ENCODE measurements at regions not wholly inside any gene's neighbourhood (a gene's known extent, or its start where the extent isn't known, plus 50 kb on each side); places are given as distances from the start of the nearest gene placed in this dataset.

DNA sequence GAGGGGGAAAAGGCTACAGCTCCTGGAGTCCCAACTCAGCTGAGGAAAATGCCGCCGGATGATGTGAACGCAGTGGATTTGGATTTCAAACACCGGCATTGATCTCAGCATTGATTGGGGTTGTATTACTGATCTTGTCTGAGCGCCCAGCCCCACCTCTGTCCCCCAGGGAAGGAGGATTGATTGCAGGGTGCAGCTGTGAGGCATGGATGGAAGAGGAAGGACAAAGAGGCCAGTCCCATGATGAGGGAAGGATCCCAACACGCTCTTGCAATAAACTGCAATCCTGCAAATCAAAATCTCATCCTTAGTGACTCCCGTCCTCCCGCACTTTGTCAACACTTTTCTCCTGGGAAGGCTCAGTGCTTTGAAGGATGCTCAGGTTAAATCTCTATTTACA, 242.3 kb upstream of the PROX1 start:
- Histone ChIP-seq H3K27ac (ENCODE audit: insufficient read depth in 1 of 2, low read depth in 1 of 2, low read length in 2 of 2, poor library complexity in 1 of 2, severe bottlenecking in 2 of 2) (no peak overlapping the region), H3K27me3 (replicated peaks in 2 of 5; ENCODE audit: control insufficient read depth in 4 of 5, insufficient read depth in 5 of 5, low read length in 4 of 5) (no peaks in the 10 kb centered on the region), H3K36me3 (ENCODE audit: control insufficient read depth in 4 of 4, insufficient read depth in 4 of 4, low read length in 3 of 4) (no peaks in the 10 kb centered on the region), H3K4me1 (ENCODE audit: control extremely low read depth in 1 of 4, control insufficient read depth in 4 of 4, insufficient read depth in 4 of 4, low read length in 3 of 4) (no peaks in the 10 kb centered on the region), H3K9me3 (ENCODE audit: control extremely low read depth in 1 of 5, control insufficient read depth in 4 of 5, insufficient read depth in 2 of 5, low read depth in 1 of 5, low read length in 4 of 5) (peaks cover 0 to 4% (median 0%) of the 10 kb centered on the region in 5 experiments), H3K4me3 (ENCODE audit: control insufficient read depth in 1 of 7, extremely low read depth in 1 of 7, insufficient read depth in 4 of 7, low read depth in 2 of 7, low read length in 6 of 7) (no peak overlapping the region)
- CTCF ChIA-PET = no interaction called here
- POLR2A ChIA-PET = no interaction called here
- no peak for DNase-seq
- 84% methylated on average over 8 of the region's 8 CpGs for WGBS (ENCODE audit: insufficient coverage)

DNA sequence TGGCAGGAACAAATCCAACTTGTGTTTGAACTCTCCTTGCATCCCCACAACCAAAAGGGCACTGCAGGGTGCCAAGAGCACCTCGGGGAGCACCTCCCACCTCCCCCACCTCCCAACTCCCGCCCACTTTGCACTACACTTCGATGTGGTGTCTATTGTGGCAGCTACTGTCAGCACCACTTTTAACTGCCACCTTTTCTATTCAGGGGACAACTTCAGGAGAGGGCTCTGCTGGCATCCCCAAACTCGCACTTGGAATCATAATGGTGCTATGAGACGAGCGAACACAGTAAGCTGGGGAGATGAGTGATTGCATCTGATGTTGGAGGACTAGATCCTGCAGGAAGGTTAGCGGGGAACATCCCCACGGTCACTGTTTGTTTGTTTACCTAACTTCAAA, 238.2 kb upstream of the PROX1 start:
- H3K9me3 ChIP-seq (ENCODE audit: control extremely low read depth in 1 of 5, control insufficient read depth in 4 of 5, insufficient read depth in 2 of 5, low read depth in 1 of 5, low read length in 4 of 5) = no peaks in the 10 kb centered on the region
- no peaks in the 10 kb centered on the region for H3K36me3 ChIP-seq (ENCODE audit: control insufficient read depth in 4 of 4, insufficient read depth in 4 of 4, low read length in 3 of 4)
- CTCF ChIA-PET = no interaction called here
- WGBS (ENCODE audit: insufficient coverage) = 91% methylated on average over 7 of the region's 8 CpGs
- H3K27ac ChIP-seq (ENCODE audit: insufficient read depth in 1 of 2, low read depth in 1 of 2, low read length in 2 of 2, poor library complexity in 1 of 2, severe bottlenecking in 2 of 2) = no peak overlapping the region
- H3K4me1 ChIP-seq (ENCODE audit: control extremely low read depth in 1 of 4, control insufficient read depth in 4 of 4, insufficient read depth in 4 of 4, low read length in 3 of 4) = no peaks in the 10 kb centered on the region
- POLR2A ChIA-PET = no interaction called here
- no peak for DNase-seq
- no peaks in the 10 kb centered on the region for H3K27me3 ChIP-seq (replicated peaks in 2 of 5; ENCODE audit: control insufficient read depth in 4 of 5, insufficient read depth in 5 of 5, low read length in 4 of 5)
- H3K4me3 ChIP-seq (ENCODE audit: control insufficient read depth in 1 of 7, extremely low read depth in 1 of 7, insufficient read depth in 4 of 7, low read depth in 2 of 7, low read length in 6 of 7) = no peak overlapping the region

- ChIA-PET CTCF (no interaction called here), POLR2A (no interaction called here)
- WGBS (ENCODE audit: insufficient coverage) = 65% methylated on average over 4 of the region's 6 CpGs
- DNase-seq = no peak
- Histone ChIP-seq H3K36me3 (ENCODE audit: control insufficient read depth in 4 of 4, insufficient read depth in 4 of 4, low read length in 3 of 4) (no peaks in the 10 kb centered on the region), H3K4me1 (ENCODE audit: control extremely low read depth in 1 of 4, control insufficient read depth in 4 of 4, insufficient read depth in 4 of 4, low read length in 3 of 4) (no peaks in the 10 kb centered on the region), H3K4me3 (ENCODE audit: control insufficient read depth in 1 of 7, extremely low read depth in 1 of 7, insufficient read depth in 4 of 7, low read depth in 2 of 7, low read length in 6 of 7) (no peak overlapping the region), H3K9me3 (ENCODE audit: control extremely low read depth in 1 of 5, control insufficient read depth in 4 of 5, insufficient read depth in 2 of 5, low read depth in 1 of 5, low read length in 4 of 5) (no peaks in the 10 kb centered on the region), H3K27ac (ENCODE audit: insufficient read depth in 1 of 2, low read depth in 1 of 2, low read length in 2 of 2, poor library complexity in 1 of 2, severe bottlenecking in 2 of 2) (no peak overlapping the region), H3K27me3 (replicated peaks in 2 of 5; ENCODE audit: control insufficient read depth in 4 of 5, insufficient read depth in 5 of 5, low read length in 4 of 5) (no peaks in the 10 kb centered on the region)
Measured at GRCh38 chr1:213750231-213751063, 237.3 kb upstream of the PROX1 start.

- ChIA-PET POLR2A (no interaction called here), CTCF (no interaction called here)
- 100% methylated on average over 1 of the region's 1 CpG for whole genome bisulfite sequencing (ENCODE audit: insufficient coverage)
Measured at GRCh38 chr1:213751064-213751397, 236.7 kb upstream of the PROX1 start.

GRCh38 chr1:213759359-213760181, 228.2 kb upstream of the PROX1 start:
- Histone ChIP-seq H3K9me3 (ENCODE audit: control extremely low read depth in 1 of 5, control insufficient read depth in 4 of 5, insufficient read depth in 2 of 5, low read depth in 1 of 5, low read length in 4 of 5) (peaks cover 0 to 2% (median 0%) of the 10 kb centered on the region in 5 experiments), H3K27ac (ENCODE audit: insufficient read depth in 1 of 2, low read depth in 1 of 2, low read length in 2 of 2, poor library complexity in 1 of 2, severe bottlenecking in 2 of 2) (no peak overlapping the region), H3K27me3 (replicated peaks in 2 of 5; ENCODE audit: control insufficient read depth in 4 of 5, insufficient read depth in 5 of 5, low read length in 4 of 5) (peaks cover 0 to 2% (median 0%) of the 10 kb centered on the region in 5 experiments), H3K4me3 (ENCODE audit: control insufficient read depth in 1 of 7, extremely low read depth in 1 of 7, insufficient read depth in 4 of 7, low read depth in 2 of 7, low read length in 6 of 7) (no peak overlapping the region), H3K4me1 (ENCODE audit: control extremely low read depth in 1 of 4, control insufficient read depth in 4 of 4, insufficient read depth in 4 of 4, low read length in 3 of 4) (no peaks in the 10 kb centered on the region), H3K36me3 (ENCODE audit: control insufficient read depth in 4 of 4, insufficient read depth in 4 of 4, low read length in 3 of 4) (no peaks in the 10 kb centered on the region)
- WGBS (ENCODE audit: insufficient coverage) = 90% methylated on average over 6 of the region's 6 CpGs
- POLR2A ChIA-PET = no interaction called here
- CTCF ChIA-PET = no interaction called here
- DNase-seq = no peak

More at GRCh38 chr1:213751064-213751397, 236.7 kb upstream of the PROX1 start:
- no peaks in the 10 kb centered on the region for H3K27me3 ChIP-seq (replicated peaks in 2 of 5; ENCODE audit: control insufficient read depth in 4 of 5, insufficient read depth in 5 of 5, low read length in 4 of 5)
- no peak overlapping the region for H3K27ac ChIP-seq (ENCODE audit: insufficient read depth in 1 of 2, low read depth in 1 of 2, low read length in 2 of 2, poor library complexity in 1 of 2, severe bottlenecking in 2 of 2)
- H3K36me3 ChIP-seq (ENCODE audit: control insufficient read depth in 4 of 4, insufficient read depth in 4 of 4, low read length in 3 of 4) = no peaks in the 10 kb centered on the region
- H3K4me1 ChIP-seq (ENCODE audit: control extremely low read depth in 1 of 4, control insufficient read depth in 4 of 4, insufficient read depth in 4 of 4, low read length in 3 of 4) = no peaks in the 10 kb centered on the region
- no peak overlapping the region for H3K4me3 ChIP-seq (ENCODE audit: control insufficient read depth in 1 of 7, extremely low read depth in 1 of 7, insufficient read depth in 4 of 7, low read depth in 2 of 7, low read length in 6 of 7)
- DNase-seq = no peak
- no peaks in the 10 kb centered on the region for H3K9me3 ChIP-seq (ENCODE audit: control extremely low read depth in 1 of 5, control insufficient read depth in 4 of 5, insufficient read depth in 2 of 5, low read depth in 1 of 5, low read length in 4 of 5)

DNA sequence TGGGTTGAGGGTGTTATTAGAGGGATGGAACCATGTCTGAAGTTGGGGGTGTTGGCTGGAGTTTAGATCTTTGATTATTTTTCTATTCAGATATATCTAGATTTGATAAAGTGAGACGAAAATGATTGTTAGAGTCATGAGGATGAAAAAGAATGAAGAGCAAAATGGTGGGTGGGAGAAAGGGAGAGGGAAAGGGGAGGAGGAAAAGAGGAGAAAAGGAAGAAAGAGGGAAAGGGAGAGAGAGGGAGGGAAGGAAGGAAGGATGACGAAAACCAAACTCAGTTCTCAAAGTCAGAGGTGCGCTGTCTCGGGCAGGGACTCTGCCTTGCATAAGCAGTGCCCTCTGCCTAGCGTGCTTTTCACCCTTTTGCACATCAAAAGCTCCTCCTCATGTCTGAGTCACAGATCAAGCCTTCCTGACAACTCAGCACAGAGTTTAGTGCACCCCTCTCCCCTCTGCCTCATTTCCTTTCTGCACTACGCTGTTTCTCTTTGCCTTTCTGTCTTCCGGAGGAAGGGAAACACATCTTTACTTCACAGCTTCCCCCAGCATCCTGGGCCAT, 225.8 kb upstream of the PROX1 start:
- POLR2A ChIA-PET = no interaction called here

DNA sequence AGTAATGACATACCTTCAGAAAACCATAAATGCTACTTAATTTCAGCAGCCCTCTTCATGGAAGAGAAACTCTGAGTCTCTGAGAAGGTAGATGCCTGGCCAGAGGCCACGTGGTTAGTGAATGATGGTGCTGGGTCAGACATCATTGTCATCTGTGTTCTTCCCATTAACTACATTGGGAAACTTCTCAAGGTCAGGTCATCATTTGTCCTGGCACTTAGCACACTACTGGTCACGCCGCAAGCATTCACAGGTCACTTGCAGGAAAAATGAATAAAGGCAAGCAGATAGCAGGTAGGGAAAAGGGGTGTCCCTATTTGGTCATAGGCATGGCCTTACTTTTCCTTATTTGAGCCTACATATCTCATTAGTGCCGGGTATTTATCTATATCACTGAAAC, 220.1 kb upstream of the PROX1 start:
- Histone ChIP-seq H3K9me3 (ENCODE audit: control extremely low read depth in 1 of 5, control insufficient read depth in 4 of 5, insufficient read depth in 2 of 5, low read depth in 1 of 5, low read length in 4 of 5) (no peaks in the 10 kb centered on the region), H3K36me3 (ENCODE audit: control insufficient read depth in 4 of 4, insufficient read depth in 4 of 4, low read length in 3 of 4) (no peaks in the 10 kb centered on the region), H3K4me3 (ENCODE audit: control insufficient read depth in 1 of 7, extremely low read depth in 1 of 7, insufficient read depth in 4 of 7, low read depth in 2 of 7, low read length in 6 of 7) (no peak overlapping the region), H3K4me1 (ENCODE audit: control extremely low read depth in 1 of 4, control insufficient read depth in 4 of 4, insufficient read depth in 4 of 4, low read length in 3 of 4) (no peaks in the 10 kb centered on the region), H3K27me3 (replicated peaks in 2 of 5; ENCODE audit: control insufficient read depth in 4 of 5, insufficient read depth in 5 of 5, low read length in 4 of 5) (no peaks in the 10 kb centered on the region), H3K27ac (ENCODE audit: insufficient read depth in 1 of 2, low read depth in 1 of 2, low read length in 2 of 2, poor library complexity in 1 of 2, severe bottlenecking in 2 of 2) (no peak overlapping the region)
- ChIA-PET CTCF (no interaction called here), POLR2A (no interaction called here)
- no peak for DNase-seq
- WGBS (ENCODE audit: insufficient coverage) = 100% methylated on average over 1 of the region's 4 CpGs

More for the DNA sequence above, 225.8 kb upstream of the PROX1 start:
- Histone ChIP-seq H3K27me3 (replicated peaks in 2 of 5; ENCODE audit: control insufficient read depth in 4 of 5, insufficient read depth in 5 of 5, low read length in 4 of 5) (peaks cover 0 to 2% (median 0%) of the 10 kb centered on the region in 5 experiments), H3K27ac (ENCODE audit: insufficient read depth in 1 of 2, low read depth in 1 of 2, low read length in 2 of 2, poor library complexity in 1 of 2, severe bottlenecking in 2 of 2) (no peak overlapping the region), H3K4me3 (ENCODE audit: control insufficient read depth in 1 of 7, extremely low read depth in 1 of 7, insufficient read depth in 4 of 7, low read depth in 2 of 7, low read length in 6 of 7) (no peak overlapping the region), H3K4me1 (ENCODE audit: control extremely low read depth in 1 of 4, control insufficient read depth in 4 of 4, insufficient read depth in 4 of 4, low read length in 3 of 4) (no peaks in the 10 kb centered on the region), H3K36me3 (ENCODE audit: control insufficient read depth in 4 of 4, insufficient read depth in 4 of 4, low read length in 3 of 4) (no peaks in the 10 kb centered on the region), H3K9me3 (ENCODE audit: control extremely low read depth in 1 of 5, control insufficient read depth in 4 of 5, insufficient read depth in 2 of 5, low read depth in 1 of 5, low read length in 4 of 5) (peaks cover 0 to 2% (median 0%) of the 10 kb centered on the region in 5 experiments)
- CTCF ChIA-PET = no interaction called here
- WGBS (ENCODE audit: insufficient coverage) = 52% methylated on average over 2 of the region's 7 CpGs
- DNase-seq = no peak

All from common myeloid progenitor, CD34-positive (primary cell).